SIG-M5 (cell line): ENCODE measurements at regions not wholly inside any gene's neighbourhood (a gene's known extent, or its start where the extent isn't known, plus 50 kb on each side); places are given as distances from the start of the nearest gene placed in this dataset.
"Not testable (repeated sequence)": the region's sequence is repeated elsewhere in the genome, so short reads cannot be mapped to it uniquely, and the experiment has no call there.

Experiments used
- DNase-seq: peaks from one replicate; lab custom pipeline; 2025; lab: John Stamatoyannopoulos, UW

- DNase-seq: no peak
Observed at GRCh38 chr10:64416011-64416410, 894.8 kb downstream of the REEP3 start.

- no peak for DNase-seq
Observed at GRCh38 chr10:64419461-64419860, 898.3 kb downstream of the REEP3 start.

- DNase-seq: no peak
Observed at GRCh38 chr10:64426745-64427144, 905.5 kb downstream of the REEP3 start.

- no peak for DNase-seq
Observed at GRCh38 chr10:64430690-64431323, 909.6 kb downstream of the REEP3 start.

GRCh38 chr10:64441872-64442271 lies 920.7 kb downstream of the REEP3 start:
- not testable (repeated sequence) for DNase-seq

- DNase-seq: no peak
Observed at GRCh38 chr10:64444163-64444562, 923.0 kb downstream of the REEP3 start.

GRCh38 chr10:64444564-64444963 lies 923.4 kb downstream of the REEP3 start:
- DNase-seq: no peak

- DNase-seq: no peak
Observed at GRCh38 chr10:64449603-64450002, 928.4 kb downstream of the REEP3 start.

GRCh38 chr10:64450312-64450711 lies 929.1 kb downstream of the REEP3 start:
- no peak for DNase-seq

- DNase-seq: no peak
Observed at GRCh38 chr10:64454962-64455361, 933.8 kb downstream of the REEP3 start.

- no peak for DNase-seq
Observed at GRCh38 chr10:64458306-64458705, 937.1 kb downstream of the REEP3 start.

- DNase-seq: no peak
Observed at GRCh38 chr10:64463406-64463805, 942.2 kb downstream of the REEP3 start.

GRCh38 chr10:64465653-64466052 lies 944.5 kb downstream of the REEP3 start:
- DNase-seq: no peak

GRCh38 chr10:64468219-64468618 lies 947.0 kb downstream of the REEP3 start:
- no peak for DNase-seq

- DNase-seq: no peak
Observed at GRCh38 chr10:64476506-64476905, 955.3 kb downstream of the REEP3 start.

GRCh38 chr10:64477791-64478190 lies 956.6 kb downstream of the REEP3 start:
- DNase-seq: no peak

- no peak for DNase-seq
Observed at GRCh38 chr10:64484811-64485330, 963.7 kb downstream of the REEP3 start.

GRCh38 chr10:64486149-64486548 lies 964.9 kb downstream of the REEP3 start:
- DNase-seq: no peak

GRCh38 chr10:64486901-64487300 lies 965.7 kb downstream of the REEP3 start:
- DNase-seq: no peak

- no peak for DNase-seq
Observed at GRCh38 chr10:64494901-64495300, 973.7 kb downstream of the REEP3 start.

GRCh38 chr10:64497306-64497705 lies 976.1 kb downstream of the REEP3 start:
- DNase-seq: no peak

GRCh38 chr10:64501807-64502206 lies 980.6 kb downstream of the REEP3 start:
- DNase-seq: no peak

- DNase-seq: no peak
Observed at GRCh38 chr10:64502936-64503335, 981.7 kb downstream of the REEP3 start.

GRCh38 chr10:64503429-64503828 lies 982.2 kb downstream of the REEP3 start:
- no peak for DNase-seq
